Transverse colon (tissue), 4 donors: ENCODE measurements at regions not wholly inside any gene's neighbourhood (a gene's known extent, or its start where the extent isn't known, plus 50 kb on each side); places are given as distances from the start of the nearest gene placed in this dataset.

Source experiments
- DNase-seq: peaks from one replicate; pipeline ENCODE4 v3.0.0-alpha.2; 2019
- H3K27ac ChIP-seq, 4 donors: fragments of 200-600 bp; sonication (generic); 2 replicates each; pipeline ENCODE4 v1.5.1; 2016 to 2018; ENCODE audit warnings: inconsistent platforms in 4 of 4
- H3K27me3 ChIP-seq: fragments of 200-600 bp; sonication (generic); 2 replicates; pipeline ENCODE4 v1.5.1; 2017; ENCODE audit warnings: inconsistent platforms
- H3K36me3 ChIP-seq, 4 donors: fragments of 200-600 bp; sonication (generic); 2 replicates each; pipeline ENCODE4 v1.5.1; 2017 to 2019; ENCODE audit warnings: inconsistent platforms in 4 of 4
- H3K4me1 ChIP-seq, 4 donors: fragments of 200-600 bp; sonication (generic); 2 replicates each; pipeline ENCODE4 v1.5.1; 2017 to 2020; ENCODE audit warnings: inconsistent platforms in 4 of 4
- H3K4me3 ChIP-seq, 4 donors: fragments of 200-600 bp; sonication (generic); 1 replicate in 1 of 4; 2 replicates in 3 of 4; pipeline versions ENCODE4 v1.5.1 to v1.6.1; 2017 to 2019; ENCODE audit warnings: inconsistent platforms in 4 of 4
- H3K9me3 ChIP-seq, 2 donors: fragments of 200-600 bp; sonication (generic); 2 replicates each; pipeline ENCODE4 v1.5.1; 2017 to 2019; ENCODE audit warnings: inconsistent platforms in 2 of 2
- EP300 ChIP-seq: sonication (generic); formaldehyde crosslinking; IDR thresholded peaks from one replicate; pipeline ENCODE4 v1.6.1; 2017; ENCODE audit warnings: antibody characterized with exemption, low read depth
- POLR2A ChIP-seq: fragments of 450-650 bp; IDR thresholded peaks from one replicate; pipeline ENCODE4 v1.6.1; 2016; ENCODE audit warnings: antibody characterized with exemption, mild to moderate bottlenecking, moderate library complexity
- POLR2AphosphoS5 ChIP-seq, 3 donors: sonication (generic); formaldehyde crosslinking; IDR thresholded peaks; one replicate each; pipeline ENCODE4 v1.6.1; 2016; ENCODE audit warnings: antibody characterized with exemption in 3 of 3
- whole genome bisulfite sequencing, 2 donors: methylation state at CpG; one replicate each; pipeline ENCODE4 v1.1.5; 2018; ENCODE audit warnings: low coverage in 1 of 2; 5-methylcytosine and 5-hydroxymethylcytosine counted together
- in situ Hi-C, 4 donors: fragments of 200-750 bp; cut with MboI; loops; one replicate each; pipeline versions ENCODE4 v1.15.0 to v1.15.1; 2017; ENCODE audit warnings: low sequenced_read_pairs in 3 of 4, low pct_ligation_motif_present in 1 of 4, low pct_unique_long_range_greater_than_20kb in 1 of 4
- intact Hi-C: fragments of 100-400 bp; cut with DNase I; formaldehyde crosslinking; loops from one replicate; pipeline ENCODE4 v1.15.1; 2023; ENCODE audit warnings: low total_unique reads
- TF ChIP-seq, protein P1 (sequence below), 5 experiments: fragments of 200-600 bp in 3 of 5; fragments of 450-650 bp in 2 of 5; sonication (generic) in 3 of 5; IDR thresholded peaks; 1 replicate in 2 of 5; 2 replicates in 3 of 5; pipeline ENCODE4 v1.5.1; 2016 to 2017; ENCODE audit warnings: antibody characterized with exemption in 5 of 5, inconsistent platforms in 3 of 5, mild to moderate bottlenecking in 2 of 5, moderate library complexity in 1 of 5

GRCh38 chr7:79664884-79665676, 211.6 kb upstream of the MAGI2 start:
- Histone ChIP-seq H3K36me3 (no peaks in the 10 kb centered on the region), H3K9me3 (no peaks in the 10 kb centered on the region), H3K27ac (no peak overlapping the region), H3K4me3 (no peak overlapping the region), H3K27me3 (no peaks in the 10 kb centered on the region), H3K4me1 (no peaks in the 10 kb centered on the region)
- TF ChIP-seq POLR2A = no peak
- TF ChIP-seq POLR2AphosphoS5 (IDR thresholded peaks at IDR 0.05) = no peak
- TF ChIP-seq EP300 = no peak
- TF ChIP-seq, protein P1, sequence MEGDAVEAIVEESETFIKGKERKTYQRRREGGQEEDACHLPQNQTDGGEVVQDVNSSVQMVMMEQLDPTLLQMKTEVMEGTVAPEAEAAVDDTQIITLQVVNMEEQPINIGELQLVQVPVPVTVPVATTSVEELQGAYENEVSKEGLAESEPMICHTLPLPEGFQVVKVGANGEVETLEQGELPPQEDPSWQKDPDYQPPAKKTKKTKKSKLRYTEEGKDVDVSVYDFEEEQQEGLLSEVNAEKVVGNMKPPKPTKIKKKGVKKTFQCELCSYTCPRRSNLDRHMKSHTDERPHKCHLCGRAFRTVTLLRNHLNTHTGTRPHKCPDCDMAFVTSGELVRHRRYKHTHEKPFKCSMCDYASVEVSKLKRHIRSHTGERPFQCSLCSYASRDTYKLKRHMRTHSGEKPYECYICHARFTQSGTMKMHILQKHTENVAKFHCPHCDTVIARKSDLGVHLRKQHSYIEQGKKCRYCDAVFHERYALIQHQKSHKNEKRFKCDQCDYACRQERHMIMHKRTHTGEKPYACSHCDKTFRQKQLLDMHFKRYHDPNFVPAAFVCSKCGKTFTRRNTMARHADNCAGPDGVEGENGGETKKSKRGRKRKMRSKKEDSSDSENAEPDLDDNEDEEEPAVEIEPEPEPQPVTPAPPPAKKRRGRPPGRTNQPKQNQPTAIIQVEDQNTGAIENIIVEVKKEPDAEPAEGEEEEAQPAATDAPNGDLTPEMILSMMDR (IDR thresholded peaks at IDR 0.05) = no peak
- WGBS, 2 donors = 81% methylated on average over 2 of the region's 2 CpGs; no CpG with 5 or more reads in 1 of the 2 donors
- intact Hi-C loops = no loop called here
- DNase-seq = no peak
- in situ Hi-C loops = no loop called here

DNA sequence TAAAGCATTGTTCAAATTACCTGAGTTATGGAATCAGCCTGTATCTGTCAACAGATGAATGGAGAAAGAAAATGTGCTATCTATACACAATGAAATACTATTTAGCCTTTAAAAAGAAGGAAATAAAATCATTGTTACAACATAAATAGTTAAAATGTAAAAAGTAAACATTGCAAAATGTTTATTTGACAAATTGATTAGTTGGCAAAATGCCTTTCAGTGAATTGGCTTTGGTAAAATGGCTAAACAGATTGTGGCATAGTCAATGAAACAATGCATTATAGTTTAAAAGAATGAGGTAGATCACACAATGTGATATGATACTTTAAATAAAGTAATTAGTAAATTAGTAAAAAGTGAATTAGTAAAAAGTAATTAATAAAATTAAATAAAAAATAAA, 204.8 kb upstream of the MAGI2 start:
- in situ Hi-C loops (no loop called here), intact Hi-C loops (no loop called here)
- Histone ChIP-seq H3K9me3 (no peaks in the 10 kb centered on the region), H3K27ac (no peak overlapping the region), H3K4me3 (no peak overlapping the region), H3K36me3 (no peaks in the 10 kb centered on the region), H3K27me3 (no peaks in the 10 kb centered on the region), H3K4me1 (no peaks in the 10 kb centered on the region)
- no peak for DNase-seq
- TF ChIP-seq, protein P1 (IDR thresholded peaks at IDR 0.05) = no peak

- no peaks in the 10 kb centered on the region for H3K36me3 ChIP-seq
- H3K9me3 ChIP-seq = no peaks in the 10 kb centered on the region
- no peaks in the 10 kb centered on the region for H3K27me3 ChIP-seq
- 71 to 81% methylated on average over 2 of the region's 2 CpGs for WGBS, 2 donors
- in situ Hi-C loops = no loop called here
- H3K4me1 ChIP-seq = no peaks in the 10 kb centered on the region
- H3K4me3 ChIP-seq = no peak overlapping the region
- intact Hi-C loops = no loop called here
- no peak for TF ChIP-seq EP300
- no peak for TF ChIP-seq POLR2AphosphoS5 (IDR thresholded peaks at IDR 0.05)
- TF ChIP-seq, protein P1 (IDR thresholded peaks at IDR 0.05) = no peak
- no peak for TF ChIP-seq POLR2A
- no peak overlapping the region for H3K27ac ChIP-seq
- DNase-seq = no peak
These were observed 199.7 kb upstream of the MAGI2 start for GRCh38 chr7:79653136-79653631.

- no peaks in the 10 kb centered on the region for H3K9me3 ChIP-seq
- H3K4me3 ChIP-seq = no peak overlapping the region
- TF ChIP-seq POLR2A (no peak), EP300 (no peak), POLR2AphosphoS5 (IDR thresholded peaks at IDR 0.05) (no peak)
- TF ChIP-seq, protein P1 (IDR thresholded peaks at IDR 0.05) = no peak
- no peaks in the 10 kb centered on the region for H3K4me1 ChIP-seq
- H3K27ac ChIP-seq = no peak overlapping the region
- H3K36me3 ChIP-seq = no peaks in the 10 kb centered on the region
- no peaks in the 10 kb centered on the region for H3K27me3 ChIP-seq
- in situ Hi-C loops = no loop called here
- 38 to 41% methylated on average over 2 of the region's 2 CpGs for WGBS, 2 donors
- intact Hi-C loops = no loop called here
- DNase-seq = no peak
These were observed 199.2 kb upstream of the MAGI2 start for GRCh38 chr7:79652619-79653018.
